Mesenteric fat pad (tissue), 1 donor: ENCODE measurements at regions not wholly inside any gene's neighbourhood (a gene's known extent, or its start where the extent isn't known, plus 50 kb on each side); places are given as distances from the start of the nearest gene placed in this dataset.
"Not testable (repeated sequence)": the region's sequence is repeated elsewhere in the genome, so short reads cannot be mapped to it uniquely, and the experiment has no call there.

ENCODE experiments used
- DNase-seq: peaks from one replicate; pipeline ENCODE4 v3.0.0-alpha.2; 2020; ENCODE audit warnings: low spot score
- donor health status: DM: yes; HTN: yes; CAD: no.

- no peak for DNase-seq
These were observed 368.6 kb upstream of the ROPN1 start for GRCh38 chr3:124360563-124360962.

GRCh38 chr3:124361566-124361965, 368.7 kb upstream of the UMPS start:
- no peak for DNase-seq

- no peak for DNase-seq
These were observed 367.8 kb upstream of the UMPS start for GRCh38 chr3:124362455-124362854.

GRCh38 chr3:124363476-124363875, 366.8 kb upstream of the UMPS start:
- DNase-seq = no peak

- no peak for DNase-seq
These were observed 365.8 kb upstream of the UMPS start for GRCh38 chr3:124364317-124365020.

GRCh38 chr3:124366655-124367054, 363.6 kb upstream of the UMPS start:
- DNase-seq = not testable (repeated sequence)

- no peak for DNase-seq
These were observed 357.5 kb upstream of the UMPS start for GRCh38 chr3:124372775-124373174.

- no peak for DNase-seq
These were observed 356.7 kb upstream of the UMPS start for GRCh38 chr3:124373524-124373923.

- no peak for DNase-seq
These were observed 355.7 kb upstream of the UMPS start for GRCh38 chr3:124374583-124374982.

GRCh38 chr3:124381575-124382333, 348.5 kb upstream of the UMPS start:
- no peak for DNase-seq

- DNase-seq = no peak
These were observed 347.2 kb upstream of the UMPS start for GRCh38 chr3:124383051-124383450.

GRCh38 chr3:124383846-124384466, 346.3 kb upstream of the UMPS start:
- DNase-seq = no peak

- no peak for DNase-seq
These were observed 345.7 kb upstream of the UMPS start for GRCh38 chr3:124384527-124384926.

GRCh38 chr3:124385996-124386395, 344.3 kb upstream of the UMPS start:
- DNase-seq = no peak

GRCh38 chr3:124386996-124387595, 343.2 kb upstream of the UMPS start:
- DNase-seq = no peak

GRCh38 chr3:124391774-124392173, 338.5 kb upstream of the UMPS start:
- DNase-seq = no peak

- DNase-seq = no peak
These were observed 336.9 kb upstream of the UMPS start for GRCh38 chr3:124393340-124393739.

GRCh38 chr3:124395162-124395561, 335.1 kb upstream of the UMPS start:
- DNase-seq = no peak

- DNase-seq = no peak
These were observed 334.5 kb upstream of the UMPS start for GRCh38 chr3:124395584-124396338.

- DNase-seq = no peak
These were observed 333.8 kb upstream of the UMPS start for GRCh38 chr3:124396339-124396950.

GRCh38 chr3:124397088-124397487, 333.2 kb upstream of the UMPS start:
- DNase-seq = no peak
